Midbrain (tissue), 1 donor: ENCODE measurements at regions not wholly inside any gene's neighbourhood (a gene's known extent, or its start where the extent isn't known, plus 50 kb on each side); places are given as distances from the start of the nearest gene placed in this dataset.

Experiments used
- DNase-seq: peaks from one replicate; lab custom pipeline; 2025; lab: John Stamatoyannopoulos, UW

- no peak for DNase-seq
Observed at GRCh38 chr2:5067816-5068215, 624.4 kb upstream of the SOX11 start.

- no peak for DNase-seq
Observed at GRCh38 chr2:5070257-5070656, 621.9 kb upstream of the SOX11 start.

- DNase-seq, result no peak
Observed at GRCh38 chr2:5074733-5075132, 617.5 kb upstream of the SOX11 start.

- no peak for DNase-seq
Observed at GRCh38 chr2:5076599-5076998, 615.6 kb upstream of the SOX11 start.

GRCh38 chr2:5077479-5078089 is 614.6 kb upstream of the SOX11 start:
- DNase-seq, result no peak

- no peak for DNase-seq
Observed at GRCh38 chr2:5083402-5083801, 608.8 kb upstream of the SOX11 start.

- DNase-seq, result no peak
Observed at GRCh38 chr2:5089409-5089808, 602.8 kb upstream of the SOX11 start.

DNA sequence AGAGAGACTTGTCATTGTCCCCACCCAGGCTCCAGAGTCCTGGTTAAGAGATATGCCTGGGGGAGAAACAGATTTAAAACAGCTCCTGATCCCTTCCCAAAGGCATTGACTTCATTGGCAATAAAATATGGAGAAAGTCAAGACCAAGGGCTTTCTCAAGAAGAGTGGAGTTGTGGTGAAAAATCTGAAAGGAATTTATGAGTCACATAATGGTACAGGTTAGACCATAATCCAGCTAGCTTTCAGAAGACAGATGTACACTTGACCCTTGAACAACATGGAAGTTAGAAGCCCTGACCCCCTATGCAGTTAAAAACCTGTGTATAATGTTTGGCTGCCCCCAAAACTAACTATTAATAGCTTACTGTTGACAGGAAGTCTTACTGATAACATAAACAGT is 599.1 kb upstream of the SOX11 start:
- DNase-seq, result no peak

GRCh38 chr2:5093518-5093917 is 598.7 kb upstream of the SOX11 start:
- no peak for DNase-seq

DNA sequence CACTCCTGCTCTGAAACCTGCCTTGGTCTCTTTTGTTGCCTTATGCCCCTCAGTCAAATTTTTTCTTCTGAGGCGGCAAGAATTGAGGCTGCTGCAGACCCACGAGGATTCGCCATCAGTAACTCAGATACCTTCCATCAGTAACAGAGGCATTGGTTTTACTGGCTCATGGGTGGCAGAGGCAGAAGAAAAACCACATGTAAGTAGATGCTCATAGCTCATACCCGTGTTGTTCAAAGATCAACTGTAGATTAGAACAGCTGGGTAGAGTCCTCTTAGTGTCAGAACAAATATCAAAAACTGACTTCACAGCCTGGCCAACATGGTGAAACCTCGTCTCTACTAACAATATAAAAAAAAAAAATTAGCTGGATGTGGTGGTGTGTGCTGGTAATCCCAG is 598.0 kb upstream of the SOX11 start:
- DNase-seq, result no peak

- no peak for DNase-seq
Observed at GRCh38 chr2:5098286-5098685, 593.9 kb upstream of the SOX11 start.

- no peak for DNase-seq
Observed at GRCh38 chr2:5102823-5103222, 589.4 kb upstream of the SOX11 start.

- DNase-seq, result no peak
Observed at GRCh38 chr2:5111581-5111980, 580.6 kb upstream of the SOX11 start.

GRCh38 chr2:5119046-5119445 is 573.1 kb upstream of the SOX11 start:
- no peak for DNase-seq

DNA sequence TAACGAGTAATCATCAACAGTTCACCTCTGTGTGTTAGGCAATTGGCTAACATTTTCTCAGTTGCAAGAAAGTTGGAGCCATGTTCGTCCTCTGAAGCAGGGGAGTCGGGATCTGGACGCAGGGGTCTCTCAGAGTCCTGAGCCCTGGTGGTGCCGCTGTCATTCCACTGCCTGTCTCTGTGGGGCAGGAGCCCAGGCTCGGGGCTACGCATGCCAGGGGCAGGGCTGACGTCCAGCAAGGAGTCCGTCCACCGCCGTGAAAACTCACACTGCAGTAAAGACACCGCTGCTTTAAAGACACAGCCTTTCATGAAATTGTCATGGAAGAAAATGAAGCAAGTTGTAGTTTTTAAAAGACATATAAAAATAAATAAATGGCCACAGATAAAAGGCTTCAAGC is 571.1 kb upstream of the SOX11 start:
- DNase-seq, result no peak

GRCh38 chr2:5121642-5122041 is 570.5 kb upstream of the SOX11 start:
- DNase-seq, result no peak

GRCh38 chr2:5123582-5124196 is 568.5 kb upstream of the SOX11 start:
- DNase-seq, result no peak

DNA sequence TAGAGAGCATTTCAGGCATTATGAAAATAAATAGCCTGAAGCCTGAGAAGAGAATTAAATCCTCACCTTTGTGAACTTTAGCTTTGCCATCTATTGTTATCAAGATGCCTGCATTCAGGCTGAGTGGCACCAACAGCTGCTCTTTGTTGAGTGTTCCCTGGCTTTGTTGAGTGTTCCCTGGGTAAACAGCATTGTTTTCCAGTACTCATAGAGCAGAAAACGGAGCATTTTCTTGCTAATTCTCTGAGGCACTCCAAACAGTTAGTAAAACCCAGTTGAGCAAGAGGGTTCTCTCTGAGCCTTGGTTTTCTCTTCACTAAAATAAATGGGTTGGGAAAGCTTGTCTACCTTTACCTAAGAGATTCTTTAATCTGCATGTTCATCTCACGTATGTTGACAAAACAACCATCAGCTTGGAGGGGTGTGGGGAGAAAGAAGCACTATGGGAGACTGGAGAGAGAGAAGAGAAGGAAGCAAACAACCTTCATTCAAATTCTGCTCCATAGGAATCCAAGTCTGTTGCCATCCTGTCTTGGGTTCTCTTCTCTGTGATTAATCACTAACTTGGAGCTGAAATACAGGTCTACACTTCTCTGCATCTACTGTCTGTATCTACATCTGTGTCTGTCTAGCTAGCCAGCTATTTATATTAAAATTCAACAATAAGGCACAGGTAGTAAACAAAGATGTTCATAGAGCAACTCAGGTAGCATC is 567.0 kb upstream of the SOX11 start:
- DNase-seq, result no peak

GRCh38 chr2:5132281-5132680 is 559.9 kb upstream of the SOX11 start:
- DNase-seq, result no peak

GRCh38 chr2:5140347-5140746 is 551.8 kb upstream of the SOX11 start:
- DNase-seq, result no peak

GRCh38 chr2:5144159-5144558 is 548.0 kb upstream of the SOX11 start:
- no peak for DNase-seq

- no peak for DNase-seq
Observed at GRCh38 chr2:5145053-5145452, 547.1 kb upstream of the SOX11 start.

DNA sequence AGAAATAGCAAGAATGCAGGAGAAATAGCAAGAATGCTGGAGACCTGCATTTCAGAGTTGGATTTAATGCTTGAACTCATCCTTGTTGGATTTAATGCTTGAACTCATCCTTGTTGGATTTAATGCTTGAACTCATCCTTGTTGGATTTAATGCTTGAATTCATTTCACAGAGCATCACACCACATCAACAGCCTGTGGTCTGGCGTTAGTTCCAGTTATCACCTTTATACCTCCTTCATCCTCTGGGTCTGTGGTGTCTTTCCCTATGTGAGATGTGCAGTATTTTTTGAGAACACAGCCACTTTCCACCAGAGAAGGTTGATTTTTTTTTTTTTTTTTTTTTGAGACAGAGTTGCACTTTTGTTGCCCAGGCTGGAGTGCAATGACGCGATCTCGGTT is 546.4 kb upstream of the SOX11 start:
- DNase-seq, result no peak
